Kidney (tissue), 10 donors: ENCODE measurements at regions not wholly inside any gene's neighbourhood (a gene's known extent, or its start where the extent isn't known, plus 50 kb on each side); places are given as distances from the start of the nearest gene placed in this dataset.
"Not testable (repeated sequence)": the region's sequence is repeated elsewhere in the genome, so short reads cannot be mapped to it uniquely, and the experiment has no call there.

Experiments used
- DNase-seq, 5 donors: peaks; one replicate each; pipeline ENCODE4 v3.0.0-alpha.2; 2013 to 2020
- FAIRE-seq: peaks from 2 replicates; lab custom pipeline; 2012; peaks lifted over from hg19 to GRCh38; lab: Jason Lieb, UNC
- H3K27ac ChIP-seq, 2 donors: one replicate each; pipeline ENCODE4 v1.7.0; 2013; ENCODE audit warnings: low read depth in 2 of 2, low read length in 2 of 2, inconsistent platforms in 1 of 2
- H3K27me3 ChIP-seq: one replicate; pipeline ENCODE4 v1.7.1; 2013; ENCODE audit warnings: low read length, inconsistent platforms; ENCODE audit not compliant: control insufficient read depth, insufficient read depth
- H3K36me3 ChIP-seq, 3 donors: one replicate each; pipeline versions ENCODE4 v1.7.0 to v1.7.1; 2013; ENCODE audit warnings: low read length in 3 of 3, control low read depth in 1 of 3, inconsistent platforms in 1 of 3; ENCODE audit not compliant: insufficient read depth in 3 of 3, control insufficient read depth in 2 of 3
- H3K4me1 ChIP-seq, 3 donors: one replicate each; pipeline versions ENCODE4 v1.7.0 to v1.7.1; 2013; ENCODE audit warnings: low read length in 3 of 3, inconsistent platforms in 1 of 3, low read depth in 1 of 3; ENCODE audit not compliant: control insufficient read depth in 2 of 3, insufficient read depth in 2 of 3
- H3K4me3 ChIP-seq, 3 donors: one replicate each; pipeline versions ENCODE4 v1.7.0 to v1.8.1; 2013; ENCODE audit warnings: low read length in 3 of 3, control low read depth in 1 of 3, inconsistent platforms in 1 of 3
- H3K9ac ChIP-seq, 3 donors: one replicate each; pipeline versions ENCODE4 v1.7.0 to v1.7.1; 2013; ENCODE audit warnings: low read length in 3 of 3, control low read depth in 1 of 3, inconsistent platforms in 1 of 3
- H3K9me3 ChIP-seq, 3 donors: one replicate each; pipeline versions ENCODE4 v1.7.0 to v1.7.1; 2013; ENCODE audit warnings: low read length in 3 of 3, control low read depth in 1 of 3, inconsistent platforms in 1 of 3; ENCODE audit not compliant: control insufficient read depth in 2 of 3, insufficient read depth in 1 of 3
- intact Hi-C: fragments of 100-400 bp; cut with DNase I; formaldehyde crosslinking; loops from one replicate; pipeline ENCODE4 v1.11.1; 2022
- donor health status: control.
- donor health status: control.
- donor health status: DM: yes; HTN: yes; CAD: no.
- donor health status: Normal renal cell carcinoma (clear cell type).

DNA sequence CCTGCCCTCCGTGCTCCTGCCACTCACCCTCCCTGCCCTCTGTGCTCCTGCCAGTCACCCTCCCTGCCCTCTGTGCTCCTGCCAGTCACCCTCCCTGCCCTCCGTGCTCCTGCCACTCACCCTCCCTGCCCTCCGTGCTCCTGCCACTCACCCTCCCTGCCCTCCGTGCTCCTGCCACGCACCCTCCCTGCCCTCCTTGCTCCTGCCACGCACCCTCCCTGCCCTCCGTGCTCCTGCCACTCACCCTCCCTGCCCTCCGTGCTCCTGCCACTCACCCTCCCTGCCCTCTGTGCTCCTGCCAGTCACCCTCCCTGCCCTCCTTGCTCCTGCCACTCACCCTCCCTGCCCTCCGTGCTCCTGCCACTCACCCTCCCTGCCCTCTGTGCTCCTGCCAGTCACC lies 145.4 kb upstream of the ZNF469 start:
- FAIRE-seq, H3K27me3 ChIP-seq, intact Hi-C loops, H3K9ac ChIP-seq, H3K36me3 ChIP-seq, H3K4me3 ChIP-seq, H3K27ac ChIP-seq, H3K9me3 ChIP-seq, H3K4me1 ChIP-seq: not testable (repeated sequence)
- DNase-seq: peak in 1 of 5 donors; percentile 26

DNA sequence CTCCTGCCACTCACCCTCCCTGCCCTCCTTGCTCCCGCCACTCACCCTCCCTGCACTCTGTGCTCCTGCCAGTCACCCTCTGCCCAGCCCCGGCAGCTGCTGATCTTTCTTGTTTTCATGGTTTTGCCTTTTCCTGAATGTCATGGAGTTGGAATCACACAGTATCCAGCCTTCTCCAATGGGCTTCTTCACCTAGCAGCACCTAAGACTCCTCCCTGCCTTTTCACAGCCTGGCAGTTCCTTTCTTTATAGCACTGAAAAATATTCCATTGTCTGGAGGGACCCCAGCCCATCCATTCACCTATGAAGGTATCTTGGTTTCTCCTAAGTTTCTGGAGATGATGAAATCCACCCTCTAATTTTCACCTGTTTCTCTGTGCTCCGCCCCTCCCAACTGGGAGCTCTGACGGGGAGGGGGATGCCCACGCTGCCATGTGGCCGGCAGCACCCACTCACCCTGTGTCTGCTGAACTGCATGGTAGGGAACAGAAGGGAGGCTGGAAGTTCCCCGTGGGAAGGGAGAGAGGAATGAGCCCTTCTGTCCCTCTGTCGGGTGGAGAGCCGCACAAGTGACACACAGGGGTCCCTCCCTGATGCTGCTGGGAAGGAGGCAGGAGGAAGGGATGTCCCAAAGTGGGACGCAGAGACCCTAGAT lies 144.9 kb upstream of the ZNF469 start:
- H3K36me3 ChIP-seq, H3K4me3 ChIP-seq, H3K4me1 ChIP-seq, H3K9ac ChIP-seq, H3K27ac ChIP-seq, FAIRE-seq, H3K27me3 ChIP-seq, H3K9me3 ChIP-seq, intact Hi-C loops: not testable (repeated sequence)
- peak in 1 of 5 donors; percentile 55 for DNase-seq

DNA sequence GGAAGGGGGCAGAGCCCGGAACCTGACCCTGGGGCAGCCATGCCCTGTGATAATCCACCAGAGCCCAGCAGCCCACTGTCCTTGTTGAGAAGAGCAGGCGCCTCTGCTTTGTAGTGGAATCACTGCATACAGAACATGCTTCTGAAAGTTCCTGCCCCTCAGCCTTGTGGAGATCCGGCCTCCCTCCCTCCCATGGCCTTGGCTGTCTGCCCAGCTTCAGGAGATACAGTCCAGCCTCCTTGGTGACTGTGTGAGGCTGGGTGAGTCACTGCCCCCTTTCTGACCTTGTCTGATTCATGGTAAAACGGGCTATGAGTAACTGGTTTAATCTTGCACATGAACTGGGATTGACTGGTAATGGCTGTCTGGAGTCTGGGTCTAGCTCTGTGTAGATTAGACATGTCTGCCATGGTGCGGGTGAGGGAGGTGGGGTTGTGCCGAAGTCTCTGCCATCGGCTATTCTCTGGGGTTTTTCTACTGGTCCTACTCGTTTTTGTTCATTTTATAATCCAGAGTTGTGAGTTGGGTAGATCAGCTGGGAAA lies 144.0 kb upstream of the ZNF469 start:
- H3K4me1 ChIP-seq, H3K9me3 ChIP-seq, H3K27ac ChIP-seq, H3K36me3 ChIP-seq, H3K9ac ChIP-seq, intact Hi-C loops, H3K27me3 ChIP-seq, H3K4me3 ChIP-seq: not testable (repeated sequence)
- DNase-seq (peak; percentile 64 to 98 (median 69)), FAIRE-seq (peak; percentile 73)

DNA sequence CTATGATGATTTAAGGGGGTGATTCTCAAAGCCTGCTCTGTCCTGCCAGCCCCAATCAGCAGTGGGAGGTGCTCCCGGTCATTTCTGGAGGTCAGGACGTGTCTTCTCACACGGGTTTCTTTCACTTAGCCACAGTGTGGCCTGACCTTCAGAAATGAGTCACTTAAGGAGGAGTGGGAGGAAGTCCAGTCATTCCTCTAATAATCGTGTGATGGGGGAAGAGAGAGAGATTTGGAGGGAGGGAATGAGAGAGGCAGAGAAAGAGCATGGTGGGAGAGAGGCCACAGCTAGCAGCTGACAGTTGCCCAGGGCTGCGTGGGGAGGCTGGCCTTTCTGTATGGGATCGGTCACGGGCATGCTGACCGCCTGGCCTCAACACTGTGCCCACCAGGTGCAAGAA lies 142.6 kb upstream of the ZNF469 start:
- DNase-seq, H3K9me3 ChIP-seq: not testable (repeated sequence)

DNA sequence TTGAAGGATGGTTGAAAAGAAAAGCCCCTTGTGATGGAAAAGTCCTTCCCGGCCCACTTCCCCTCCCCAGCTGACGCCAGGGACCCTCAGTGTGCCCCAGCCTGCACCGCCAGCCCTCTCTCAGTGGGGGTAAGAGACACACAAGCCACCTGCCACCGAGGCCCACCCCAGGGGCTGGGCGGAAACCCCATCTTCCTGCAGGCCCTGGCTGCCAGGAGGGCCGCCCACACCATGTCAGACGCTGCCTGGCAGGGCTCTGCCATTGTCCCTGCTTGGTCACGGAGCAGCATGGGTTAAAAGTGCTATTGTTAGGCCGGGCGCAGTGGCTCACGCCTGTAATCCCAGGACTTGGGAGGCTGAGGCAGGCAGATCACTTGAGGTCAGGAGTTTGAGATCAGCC lies 142.0 kb upstream of the ZNF469 start:
- H3K36me3 ChIP-seq, H3K27me3 ChIP-seq, H3K27ac ChIP-seq, H3K4me3 ChIP-seq, H3K9me3 ChIP-seq, H3K4me1 ChIP-seq, FAIRE-seq, H3K9ac ChIP-seq, intact Hi-C loops: not testable (repeated sequence)
- DNase-seq: peak in 1 of 5 donors; percentile 76

More for the DNA sequence above, 142.6 kb upstream of the ZNF469 start:
- intact Hi-C loops, H3K4me3 ChIP-seq, H3K4me1 ChIP-seq, H3K27ac ChIP-seq, FAIRE-seq, H3K9ac ChIP-seq, H3K36me3 ChIP-seq, H3K27me3 ChIP-seq: not testable (repeated sequence)

DNA sequence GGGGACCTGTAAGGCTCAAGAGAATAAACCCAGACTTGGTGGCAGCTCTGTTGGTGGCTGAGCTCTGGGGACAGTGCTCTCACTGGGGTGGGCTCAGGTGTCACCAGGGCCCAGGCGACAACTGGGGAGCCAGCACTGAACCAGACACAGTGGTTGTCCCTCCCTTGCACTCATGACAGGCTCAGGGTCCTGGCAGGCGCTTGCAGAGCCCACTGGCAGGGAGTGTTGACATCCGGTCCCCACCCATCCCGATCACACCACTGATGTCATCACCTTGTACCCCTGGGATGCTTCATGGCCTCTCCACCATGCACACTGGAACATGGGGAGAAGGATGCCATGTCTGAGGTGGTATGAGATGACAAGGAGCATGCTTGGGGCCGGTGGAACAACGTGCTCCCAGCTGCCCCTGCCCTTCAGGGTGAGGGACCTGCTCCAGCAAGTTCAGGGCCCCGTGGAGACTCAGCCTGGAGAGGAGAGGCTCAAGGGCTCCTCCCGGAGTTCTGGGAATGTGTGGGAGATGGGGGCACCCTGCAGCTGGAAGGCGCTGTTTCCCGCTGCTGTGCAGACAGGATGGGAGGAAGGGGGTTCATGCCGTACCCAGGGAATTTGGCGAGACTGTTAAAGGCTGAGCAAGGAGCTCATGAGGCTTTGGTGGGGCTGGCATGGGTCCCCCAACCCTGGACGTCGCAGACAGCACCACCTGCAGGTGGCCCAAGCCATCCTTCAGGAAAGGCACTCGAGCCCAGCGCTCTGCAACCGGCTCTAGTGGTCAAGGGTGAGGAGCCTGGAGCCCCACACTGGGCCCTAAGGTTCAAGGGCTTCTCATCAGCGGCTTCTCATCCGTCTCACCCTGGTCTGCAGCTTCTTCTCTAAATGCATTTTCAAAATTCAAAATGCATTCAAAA lies 141.1 kb upstream of the ZNF469 start:
- peak in 1 of 5 donors; percentile 37 for DNase-seq
- H3K4me1 ChIP-seq, H3K36me3 ChIP-seq, FAIRE-seq, H3K9ac ChIP-seq, H3K27me3 ChIP-seq, H3K4me3 ChIP-seq, intact Hi-C loops, H3K27ac ChIP-seq, H3K9me3 ChIP-seq: not testable (repeated sequence)

DNA sequence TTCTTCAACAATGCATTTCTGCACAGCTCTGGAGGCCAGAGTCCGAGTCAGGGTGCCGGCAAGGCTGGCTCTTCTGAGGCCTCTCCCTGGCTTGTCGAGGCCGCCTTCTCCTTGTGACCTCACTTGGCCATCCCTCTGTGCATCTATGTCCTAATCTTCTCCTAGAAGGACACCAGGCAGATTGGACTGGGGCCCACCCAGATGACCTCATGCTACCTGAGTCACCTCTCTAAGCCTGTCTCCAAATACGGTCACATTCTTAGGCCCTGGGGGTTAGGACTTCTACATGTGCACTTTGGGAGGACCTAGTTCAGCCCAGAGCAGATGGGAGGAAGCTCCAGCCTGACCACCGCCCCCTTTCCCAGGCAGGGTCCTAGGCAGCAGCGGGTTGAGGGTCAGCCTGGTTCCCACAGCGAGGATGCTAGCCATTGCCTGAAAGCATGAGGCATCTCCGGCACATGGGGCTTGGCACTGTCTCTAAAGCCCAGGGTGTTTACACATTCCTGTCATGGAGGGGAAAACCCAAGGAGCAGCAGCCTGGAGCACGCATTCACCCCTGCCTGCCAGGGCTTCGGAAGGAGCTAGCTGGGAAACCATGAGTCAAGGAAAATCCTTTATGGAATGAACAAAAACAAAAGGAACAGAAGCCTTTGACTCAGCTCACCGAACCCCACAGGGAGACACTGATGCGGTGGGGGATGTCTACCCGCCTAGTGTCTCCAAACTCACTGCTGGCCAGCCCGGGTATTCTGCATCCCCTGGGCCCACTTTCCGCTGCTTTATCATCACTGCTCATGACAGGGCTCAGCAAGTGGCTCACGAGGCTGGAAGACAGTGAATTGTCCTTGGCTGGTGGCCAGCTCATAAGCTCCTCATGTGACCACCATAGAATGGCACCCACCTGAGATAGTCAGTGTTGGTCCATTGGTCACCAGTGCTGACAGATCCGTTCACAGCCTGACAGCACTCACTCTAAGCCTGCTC lies 140.2 kb upstream of the ZNF469 start:
- H3K4me1 ChIP-seq, H3K9ac ChIP-seq, H3K36me3 ChIP-seq, intact Hi-C loops, H3K4me3 ChIP-seq, H3K9me3 ChIP-seq, FAIRE-seq, H3K27ac ChIP-seq, H3K27me3 ChIP-seq: not testable (repeated sequence)
- DNase-seq: peak in 1 of 5 donors; percentile 60
